ENCODE measurements at regions not wholly inside any gene's neighbourhood (a gene's known extent, or its start where the extent isn't known, plus 50 kb on each side); places are given as distances from the start of the nearest gene placed in this dataset.

DNA sequence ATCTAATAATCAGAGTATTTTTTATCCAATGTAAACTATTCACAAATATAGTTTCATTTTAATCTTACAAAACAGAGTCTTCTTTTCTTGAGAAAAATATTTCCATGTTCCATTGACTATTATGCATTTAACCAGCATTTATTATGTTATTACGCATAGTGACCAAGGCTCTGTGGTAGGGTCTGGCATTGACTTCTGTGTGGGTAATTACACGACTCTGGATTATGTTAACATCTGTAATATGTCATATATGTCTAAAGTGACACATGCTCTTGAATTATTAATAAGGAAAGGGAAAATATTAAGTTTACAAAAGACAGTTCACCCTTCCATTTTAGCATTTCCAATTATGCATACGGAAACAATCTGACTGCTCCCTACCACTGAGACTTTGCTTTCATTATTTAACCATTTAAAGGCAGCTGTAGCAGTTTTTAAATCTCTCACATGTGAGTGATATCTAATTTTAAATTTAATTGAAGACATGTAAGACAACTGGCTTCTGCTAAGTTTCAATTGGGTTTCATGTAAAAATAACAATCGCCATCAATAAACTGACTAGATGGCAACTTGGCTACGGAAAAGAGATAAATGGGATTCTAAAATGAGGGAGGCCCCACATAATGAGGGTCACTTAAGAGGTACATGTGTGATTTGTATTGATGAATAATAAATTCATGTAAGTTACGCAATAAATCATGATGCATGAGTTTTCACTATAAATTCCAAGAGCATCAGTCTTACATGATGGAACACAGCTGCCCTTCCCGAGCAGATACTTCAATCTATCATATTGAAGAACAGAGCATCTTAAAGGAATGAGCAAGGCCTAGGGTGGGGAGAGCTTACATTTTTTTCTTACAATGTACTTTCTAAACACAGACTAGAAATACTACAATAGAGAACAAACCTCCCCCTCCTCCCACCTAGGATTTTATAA, 1056.8 kb downstream of the MAT2B start:
- TF ChIP-seq POLR2A (IDR thresholded peaks at IDR 0.05; ENCODE audit: low read length), result no peak
- TF ChIP-seq GATA1 (IDR thresholded peaks at IDR 0.05; ENCODE audit: low read depth, low read length), result no peak
